SK-N-SH (cell line): ENCODE measurements at regions not wholly inside any gene's neighbourhood (a gene's known extent, or its start where the extent isn't known, plus 50 kb on each side); places are given as distances from the start of the nearest gene placed in this dataset.
"Not testable (repeated sequence)": the region's sequence is repeated elsewhere in the genome, so short reads cannot be mapped to it uniquely, and the experiment has no call there.

Experiments
- CTCF ChIA-PET: fragments of 300-600, 350-600 bp; formaldehyde crosslinking; extraction: SDS; loops from one replicate; lab custom pipeline; 2021; lab: Yijun Ruan, JAX
- POLR2A ChIA-PET: fragments of 350-600 bp; sonication (Branson Sonifier 250); formaldehyde crosslinking; extraction: SDS; loops from one replicate; lab custom pipeline; 2020; ENCODE audit warnings: antibody characterized with exemption, inconsistent platforms; lab: Yijun Ruan, JAX
- DNase-seq: peaks from one replicate; pipeline ENCODE4 v3.0.0; 2012
- H2AFZ ChIP-seq: fragments of 200-600 bp; sonication (generic); 2 replicates; pipeline ENCODE4 v1.8.1; 2016; ENCODE audit warnings: antibody characterized with exemption, mild to moderate bottlenecking, low read depth
- H3F3A ChIP-seq: fragments of 200-600 bp; sonication (generic); replicated peaks from 2 replicates; pipeline ENCODE3; 2016; ENCODE audit warnings: antibody characterized with exemption, mild to moderate bottlenecking; ENCODE audit not compliant: insufficient read depth
- H3K27ac ChIP-seq, 2 experiments: fragments of 200-500 bp in 1 of 2; fragments of 200-600 bp in 1 of 2; sonication (Bioruptor generic) in 1 of 2; sonication (generic), shearing (Covaris generic) in 1 of 2; 2 replicates each; pipeline versions ENCODE4 v1.5.1 to v1.6.1; 2014 to 2016; ENCODE audit warnings: low read depth in 2 of 2, inconsistent platforms in 1 of 2, low read length in 1 of 2, mild to moderate bottlenecking in 1 of 2, mixed read lengths in 1 of 2
- H3K27me3 ChIP-seq: fragments of 200-600 bp; sonication (generic), shearing (Covaris generic); 2 replicates; pipeline ENCODE4 v1.6.1; 2016; ENCODE audit warnings: mixed run types; ENCODE audit not compliant: insufficient read depth
- H3K36me3 ChIP-seq, 2 experiments: fragments of 200-500 bp in 1 of 2; fragments of 200-600 bp in 1 of 2; sonication (Bioruptor generic) in 1 of 2; sonication (generic) in 1 of 2; replicated peaks in 1 of 2; 2 replicates each; pipeline versions ENCODE3 to v1.5.1; 2014 to 2016; ENCODE audit warnings: low read length in 1 of 2, mild to moderate bottlenecking in 1 of 2; ENCODE audit not compliant: insufficient read depth in 2 of 2, control insufficient read depth in 1 of 2
- H3K4me1 ChIP-seq, 2 experiments: fragments of 200-500 bp in 1 of 2; fragments of 200-600 bp in 1 of 2; sonication (Bioruptor generic) in 1 of 2; sonication (generic), shearing (Covaris generic) in 1 of 2; 2 replicates each; pipeline versions ENCODE4 v1.5.1 to v1.6.1; 2014 to 2016; ENCODE audit warnings: low read depth in 1 of 2, low read length in 1 of 2, mixed run types in 1 of 2; ENCODE audit not compliant: insufficient read depth in 2 of 2, control insufficient read depth in 1 of 2
- H3K4me2 ChIP-seq: fragments of 200-600 bp; sonication (generic), shearing (Covaris generic); 2 replicates; pipeline ENCODE4 v1.6.1; 2017; ENCODE audit warnings: mixed run types
- H3K4me3 ChIP-seq, 2 experiments: fragments of 200-500 bp in 1 of 2; fragments of 200-600 bp in 1 of 2; sonication (Bioruptor generic) in 1 of 2; sonication (generic), shearing (Covaris generic) in 1 of 2; 2 replicates each; pipeline versions ENCODE4 v1.5.1 to v1.8.1; 2014 to 2016; ENCODE audit warnings: low read depth in 2 of 2, inconsistent platforms in 1 of 2, low read length in 1 of 2, mild to moderate bottlenecking in 1 of 2, mixed read lengths in 1 of 2, moderate library complexity in 1 of 2
- H3K79me2 ChIP-seq: fragments of 200-600 bp; sonication (generic); 2 replicates; pipeline ENCODE4 v1.8.1; 2017; ENCODE audit warnings: mild to moderate bottlenecking; ENCODE audit not compliant: insufficient read depth
- H3K9ac ChIP-seq: fragments of 200-600 bp; sonication (generic); 2 replicates; pipeline ENCODE4 v1.6.1; 2017; ENCODE audit warnings: mixed run types
- H3K9me2 ChIP-seq: fragments of 200-600 bp; sonication (generic); 2 replicates; pipeline ENCODE4 v1.6.1; 2017; ENCODE audit warnings: mixed run types
- H3K9me3 ChIP-seq: fragments of 200-600 bp; sonication (generic); 2 replicates; pipeline ENCODE4 v1.6.1; 2017; ENCODE audit warnings: mixed run types, mild to moderate bottlenecking, moderate library complexity
- H4K20me1 ChIP-seq: fragments of 200-600 bp; sonication (generic); 2 replicates; pipeline ENCODE4 v1.6.1; 2017; ENCODE audit warnings: mild to moderate bottlenecking, mixed run types; ENCODE audit not compliant: insufficient read depth
- EZH2phosphoT487 ChIP-seq: fragments of 200-600 bp; sonication (generic); IDR thresholded peaks from 2 replicates; pipeline ENCODE4 v1.6.1; 2017; ENCODE audit warnings: low read depth, mixed run types, mild to moderate bottlenecking, antibody characterized with exemption, moderate library complexity, borderline replicate concordance
- FOXJ3 ChIP-seq: sonication (generic); formaldehyde crosslinking; IDR thresholded peaks from 2 replicates; pipeline ENCODE4 v1.5.1; 2020; ENCODE audit warnings: mild to moderate bottlenecking, missing genetic modification reagents
- FOXM1 ChIP-seq: IDR thresholded peaks from 2 replicates; pipeline ENCODE4 v1.4.0; 2012; ENCODE audit warnings: low read depth, mild to moderate bottlenecking
- IRF3 ChIP-seq: fragments of 150-350 bp; IDR thresholded peaks from 2 replicates; pipeline ENCODE4 v1.6.1; 2016; ENCODE audit warnings: mild to moderate bottlenecking, low read depth, low read length
- MEF2A ChIP-seq: IDR thresholded peaks from 2 replicates; pipeline ENCODE4 v1.4.0; 2012; ENCODE audit warnings: low read depth, borderline replicate concordance
- MXI1 ChIP-seq: IDR thresholded peaks from 2 replicates; pipeline ENCODE4 v1.6.1; 2012; ENCODE audit warnings: mild to moderate bottlenecking, low read depth, low read length, improper control_type of control experiment
- PBX3 ChIP-seq: IDR thresholded peaks from 2 replicates; pipeline ENCODE4; 2012
- POLR2AphosphoS5 ChIP-seq: IDR thresholded peaks from 2 replicates; pipeline ENCODE4 v1.6.1; 2012; ENCODE audit warnings: low read depth, low read length
- RFX5 ChIP-seq: IDR thresholded peaks from 2 replicates; pipeline ENCODE4 v1.6.1; 2012; ENCODE audit warnings: mild to moderate bottlenecking, improper control_type of control experiment, low read length
- RXRA ChIP-seq: IDR thresholded peaks from 2 replicates; pipeline ENCODE4 v1.4.0; 2012; ENCODE audit warnings: low read depth, mild to moderate bottlenecking, borderline replicate concordance
- TAF1 ChIP-seq: IDR thresholded peaks from 2 replicates; pipeline ENCODE4 v1.6.1; 2012; ENCODE audit warnings: low read depth, mild to moderate bottlenecking, low read length, moderate library complexity, borderline replicate concordance
- TEAD4 ChIP-seq: IDR thresholded peaks from 2 replicates; pipeline ENCODE4 v1.4.0; 2012; ENCODE audit warnings: mild to moderate bottlenecking, borderline replicate concordance; ENCODE audit not compliant: insufficient read depth
- USF1 ChIP-seq: IDR thresholded peaks from 2 replicates; pipeline ENCODE4 v1.4.0; 2012; ENCODE audit warnings: low read depth, borderline replicate concordance
- ZBTB33 ChIP-seq: IDR thresholded peaks from 2 replicates; pipeline ENCODE4 v1.4.0; 2012; ENCODE audit warnings: low read depth, borderline replicate concordance
- WGBS: methylation state at CpG from one replicate; pipeline ENCODE4 v1.1.6; 2017; ENCODE audit warnings: low lambda C conversion rate; 5-methylcytosine and 5-hydroxymethylcytosine counted together

- H2AFZ ChIP-seq, H3K4me1 ChIP-seq, DNase-seq, H3K9me2 ChIP-seq, H3F3A ChIP-seq, H3K27ac ChIP-seq, H3K36me3 ChIP-seq, H3K4me2 ChIP-seq, H3K9ac ChIP-seq, H3K79me2 ChIP-seq, H3K27me3 ChIP-seq, H3K4me3 ChIP-seq, H3K9me3 ChIP-seq, H4K20me1 ChIP-seq: not testable (repeated sequence)
- ChIA-PET POLR2A (interaction anchor here (1.0 kb wide), 1 partner anchor 14 kb away, joined by 3 read pairs; no protein-coding TSS in a partner anchor), CTCF (interaction anchor here (0.8 to 1.5 kb wide), 2 partner anchors 9 to 66 kb away, joined by 3 read pairs; no protein-coding TSS in a partner anchor)
- WGBS = 61% methylated on average over 7 of the region's 9 CpGs
Measured at GRCh38 chr1:203411431-203411830, 60.5 kb upstream of the FMOD start.

GRCh38 chr1:203419558-203419957 is 56.0 kb upstream of the PRELP start:
- TF ChIP-seq TEAD4 (no peak), MEF2A (no peak), RFX5 (no peak), EZH2phosphoT487 (no peak), PBX3 (no peak), FOXM1 (no peak), MXI1 (no peak), IRF3 (no peak), TAF1 (no peak), FOXJ3 (CRISPR knock-in tag) (no peak), USF1 (no peak), RXRA (no peak), POLR2AphosphoS5 (no peak), ZBTB33 (no peak)

More at GRCh38 chr1:203419558-203419957, 56.0 kb upstream of the PRELP start:
- no peak overlapping the region for H3K4me2 ChIP-seq
- no peak for DNase-seq
- H3K27ac ChIP-seq = no peak overlapping the region
- no peaks in the 10 kb centered on the region for H3K9me3 ChIP-seq
- H3K9me2 ChIP-seq = no peaks in the 10 kb centered on the region
- H3K4me3 ChIP-seq = no peak overlapping the region
- no peaks in the 10 kb centered on the region for H3K79me2 ChIP-seq
- peaks cover 25% of the 10 kb centered on the region for H3K27me3 ChIP-seq
- no peaks in the 10 kb centered on the region for H3F3A ChIP-seq
- H4K20me1 ChIP-seq = no peaks in the 10 kb centered on the region
- H3K36me3 ChIP-seq = no peaks in the 10 kb centered on the region
- H2AFZ ChIP-seq = no peak overlapping the region
- H3K9ac ChIP-seq = no peak overlapping the region
- ChIA-PET CTCF (interaction anchor here (1.0 kb wide), 1 partner anchor 22 kb away, joined by 3 read pairs; no protein-coding TSS in a partner anchor), POLR2A (no interaction called here)
- no peaks in the 10 kb centered on the region for H3K4me1 ChIP-seq
